GM23338 (cell line): ENCODE measurements at regions not wholly inside any gene's neighbourhood (a gene's known extent, or its start where the extent isn't known, plus 50 kb on each side); places are given as distances from the start of the nearest gene placed in this dataset.

Experiments used
- ATAC-seq: fragments of 200-7000 bp; cut with Tn5 transposase; 3 replicates; pipeline ENCODE4 v1.9.1; 2020
- DNase-seq: peaks from one replicate; pipeline ENCODE4 v3.0.0-alpha.2; 2015; ENCODE audit warnings: low spot score
- H2AFZ ChIP-seq: fragments of 200-600 bp; sonication (generic); 2 replicates; pipeline ENCODE4 v1.8.0; 2016; ENCODE audit warnings: antibody characterized with exemption, mild to moderate bottlenecking, moderate library complexity
- H3F3A ChIP-seq: fragments of 200-600 bp; sonication (generic); replicated peaks from 2 replicates; pipeline ENCODE4 v1.8.0; 2017; ENCODE audit warnings: antibody characterized with exemption, mixed run types, low read depth
- H3K27ac ChIP-seq: fragments of 200-600 bp; sonication (generic); 2 replicates; pipeline ENCODE4 v1.6.1; 2016; ENCODE audit warnings: low read depth
- H3K27me3 ChIP-seq: fragments of 200-600 bp; sonication (generic); 2 replicates; pipeline ENCODE4 v1.8.0; 2016; ENCODE audit warnings: mild to moderate bottlenecking, mixed run types, moderate library complexity; ENCODE audit not compliant: insufficient read depth
- H3K36me3 ChIP-seq: fragments of 200-600 bp; sonication (generic); 2 replicates; pipeline ENCODE4 v1.8.0; 2016; ENCODE audit warnings: mild to moderate bottlenecking; ENCODE audit not compliant: insufficient read depth
- H3K4me1 ChIP-seq: fragments of 200-600 bp; sonication (generic); 2 replicates; pipeline ENCODE4 v1.8.0; 2016; ENCODE audit warnings: mild to moderate bottlenecking, moderate library complexity; ENCODE audit not compliant: insufficient read depth
- H3K4me2 ChIP-seq: fragments of 200-600 bp; sonication (generic); 2 replicates; pipeline ENCODE4 v1.7.1; 2017; ENCODE audit warnings: mixed run types
- H3K4me3 ChIP-seq: fragments of 200-600 bp; sonication (generic); 2 replicates; pipeline ENCODE4 v1.6.1; 2016; ENCODE audit warnings: mixed run types
- H3K79me2 ChIP-seq: fragments of 200-600 bp; sonication (generic); replicated peaks from 2 replicates; pipeline ENCODE4 v1.8.0; 2017; ENCODE audit warnings: mild to moderate bottlenecking; ENCODE audit not compliant: insufficient read depth
- H3K9me2 ChIP-seq: fragments of 200-600 bp; sonication (generic); 2 replicates; pipeline ENCODE4 v1.8.0; 2017; ENCODE audit not compliant: insufficient read depth
- H4K20me1 ChIP-seq: fragments of 200-600 bp; sonication (generic); replicated peaks from 2 replicates; pipeline ENCODE4 v1.8.0; 2017; ENCODE audit warnings: mild to moderate bottlenecking; ENCODE audit not compliant: insufficient read depth
- H3K27ac Mint-ChIP-seq: 2 replicates; pipeline ENCODE4 v1.8.0; 2020; ENCODE audit warnings: inconsistent platforms, mild to moderate bottlenecking, moderate library complexity, mixed read lengths
- H3K27me3 Mint-ChIP-seq: 3 replicates; pipeline ENCODE4 v1.8.0; 2022; ENCODE audit warnings: low read depth, mild to moderate bottlenecking, moderate library complexity, mixed read lengths, inconsistent platforms; ENCODE audit not compliant: insufficient read depth, poor library complexity
- H3K36me3 Mint-ChIP-seq: 3 replicates; pipeline ENCODE4 v1.8.0; 2021; ENCODE audit warnings: low read depth, mild to moderate bottlenecking, inconsistent platforms, moderate library complexity, mixed read lengths
- H3K4me1 Mint-ChIP-seq: 3 replicates; pipeline ENCODE4 v1.8.0; 2020; ENCODE audit warnings: mild to moderate bottlenecking, inconsistent platforms, mixed read lengths
- H3K4me3 Mint-ChIP-seq: 3 replicates; pipeline ENCODE4 v1.8.0; 2021; ENCODE audit warnings: moderate library complexity, mild to moderate bottlenecking, inconsistent platforms, mixed read lengths
- H3K9me3 Mint-ChIP-seq: 3 replicates; pipeline ENCODE4 v1.8.0; 2020; ENCODE audit warnings: moderate library complexity, mild to moderate bottlenecking, inconsistent platforms, mixed read lengths
- CREB1 ChIP-seq: fragments of 250-450 bp; sonication (Bioruptor Pico); IDR thresholded peaks from 2 replicates; pipeline ENCODE4 v1.5.0; 2020; ENCODE audit warnings: low read depth, mild to moderate bottlenecking, moderate library complexity
- CTCF ChIP-seq, 2 experiments: fragments of 200-600 bp in 1 of 2; sonication (generic) in 1 of 2; conservative IDR thresholded peaks; 2 replicates each; pipeline versions ENCODE4 v1.5.1 to v1.6.1; 2016 to 2017; ENCODE audit warnings: antibody characterized with exemption in 2 of 2, low read depth in 2 of 2, mild to moderate bottlenecking in 2 of 2, moderate library complexity in 1 of 2
- ETS1 ChIP-seq: IDR thresholded peaks from 2 replicates; pipeline ENCODE4 v1.6.1; 2016; ENCODE audit warnings: antibody characterized with exemption
- EZH2 ChIP-seq: fragments of 200-600 bp; sonication (generic); IDR thresholded peaks from one replicate; pipeline ENCODE4 v1.8.0; 2017; ENCODE audit warnings: antibody characterized with exemption, mild to moderate bottlenecking, low read depth; ENCODE audit not compliant: unreplicated experiment
- EZH2phosphoT487 ChIP-seq: fragments of 200-600 bp; sonication (generic); IDR thresholded peaks from one replicate; pipeline ENCODE4 v1.8.1; 2018; ENCODE audit warnings: antibody characterized with exemption; ENCODE audit not compliant: unreplicated experiment
- JUNB ChIP-seq: IDR thresholded peaks from one replicate; pipeline ENCODE4 v1.6.1; 2016; ENCODE audit warnings: antibody characterized with exemption; ENCODE audit not compliant: unreplicated experiment
- POLR2AphosphoS5 ChIP-seq: IDR thresholded peaks from 2 replicates; pipeline ENCODE4 v1.6.1; 2016; ENCODE audit warnings: antibody characterized with exemption, low read depth
- STAT1 ChIP-seq: IDR thresholded peaks from one replicate; pipeline ENCODE4 v1.6.1; 2016; ENCODE audit warnings: antibody characterized with exemption; ENCODE audit not compliant: unreplicated experiment
- ZNF114 ChIP-seq: fragments of 250-450 bp; sonication (Bioruptor Pico); IDR thresholded peaks from 2 replicates; pipeline ENCODE4 v1.5.0; 2020; ENCODE audit warnings: mild to moderate bottlenecking, moderate library complexity

- ATAC-seq (no peak), DNase-seq (no peak)
- Histone ChIP-seq H3K36me3 (no peaks in the 10 kb centered on the region), H3K79me2 (no peaks in the 10 kb centered on the region), H2AFZ (no peak overlapping the region), H3K27me3 (peaks cover 7% of the 10 kb centered on the region; the same call in 1 of the 2 replicates), H3K4me1 (peaks cover 6% of the 10 kb centered on the region; the same call in 1 of the 2 replicates), H3K27ac (no peak overlapping the region), H3K9me2 (no peaks in the 10 kb centered on the region), H3K4me2 (no peak overlapping the region), H4K20me1 (no peaks in the 10 kb centered on the region), H3F3A (no peaks in the 10 kb centered on the region), H3K4me3 (no peak overlapping the region)
- Mint-ChIP-seq H3K27me3 (no peaks in the 10 kb centered on the region), H3K4me1 (peaks cover 3% of the 10 kb centered on the region; the same call in 2 of the 3 replicates), H3K9me3 (peaks cover 63% of the 10 kb centered on the region), H3K36me3 (no peaks in the 10 kb centered on the region; the same call in 2 of the 3 replicates), H3K4me3 (no peak overlapping the region), H3K27ac (no peak overlapping the region)
- no peak for TF ChIP-seq JUNB
- TF ChIP-seq POLR2AphosphoS5, result no peak
- no peak for TF ChIP-seq CREB1 (CRISPR knock-in tag)
- TF ChIP-seq STAT1, result no peak
These were observed 180.2 kb downstream of the SOCS6 start for GRCh38 chr18:70468861-70469547.

GRCh38 chr18:70464343-70465114 lies 175.7 kb downstream of the SOCS6 start:
- Mint-ChIP-seq H3K27ac (no peak overlapping the region), H3K4me1 (peaks cover 3% of the 10 kb centered on the region; the same call in 2 of the 3 replicates), H3K27me3 (no peaks in the 10 kb centered on the region), H3K9me3 (peaks cover 25% of the 10 kb centered on the region), H3K4me3 (peak overlapping the region; percentile 68), H3K36me3 (no peaks in the 10 kb centered on the region; the same call in 2 of the 3 replicates)
- Histone ChIP-seq H3K27ac (no peak overlapping the region), H3K4me1 (peaks cover 6% of the 10 kb centered on the region; the same call in 1 of the 2 replicates), H2AFZ (no peak overlapping the region), H3F3A (no peaks in the 10 kb centered on the region), H4K20me1 (no peaks in the 10 kb centered on the region), H3K4me2 (peak overlapping the region; percentile 75), H3K36me3 (no peaks in the 10 kb centered on the region), H3K79me2 (no peaks in the 10 kb centered on the region), H3K27me3 (peaks cover 7% of the 10 kb centered on the region; the same call in 1 of the 2 replicates), H3K9me2 (no peaks in the 10 kb centered on the region), H3K4me3 (peak overlapping the region; percentile 54)
- ATAC-seq (peak; percentile 85), DNase-seq (peak; percentile 80)
- TF ChIP-seq CTCF (conservative IDR thresholded peaks at IDR 0.05; ENCODE audit: low read depth in 2 of 2) (peak; percentile 50), ZNF114 (no peak)

GRCh38 chr18:70463085-70463484 lies 174.2 kb downstream of the SOCS6 start:
- Histone ChIP-seq H3K36me3 (no peaks in the 10 kb centered on the region), H3K27ac (no peak overlapping the region), H3K4me2 (no peak overlapping the region), H3K4me1 (peaks cover 6% of the 10 kb centered on the region; the same call in 1 of the 2 replicates), H4K20me1 (no peaks in the 10 kb centered on the region), H3K9me2 (no peaks in the 10 kb centered on the region), H2AFZ (no peak overlapping the region), H3K79me2 (no peaks in the 10 kb centered on the region), H3K4me3 (no peak overlapping the region), H3K27me3 (peaks cover 7% of the 10 kb centered on the region; the same call in 1 of the 2 replicates), H3F3A (no peaks in the 10 kb centered on the region)
- no peaks in the 10 kb centered on the region for H3K27me3 Mint-ChIP-seq
- DNase-seq (no peak), ATAC-seq (no peak)
- no peak overlapping the region for H3K27ac Mint-ChIP-seq
- peaks cover 18% of the 10 kb centered on the region for H3K9me3 Mint-ChIP-seq
- no peak overlapping the region for H3K4me3 Mint-ChIP-seq
- no peaks in the 10 kb centered on the region for H3K36me3 Mint-ChIP-seq
- H3K4me1 Mint-ChIP-seq, result peaks cover 3% of the 10 kb centered on the region; the same call in 2 of the 3 replicates
- no peak for TF ChIP-seq JUNB
- TF ChIP-seq EZH2phosphoT487, result no peak
- TF ChIP-seq EZH2, result no peak
- no peak for TF ChIP-seq POLR2AphosphoS5
- TF ChIP-seq STAT1, result no peak
- no peak for TF ChIP-seq ETS1
